Lung (tissue), 11 donors: ENCODE measurements at regions not wholly inside any gene's neighbourhood (a gene's known extent, or its start where the extent isn't known, plus 50 kb on each side); places are given as distances from the start of the nearest gene placed in this dataset.

Experiments used
- ATAC-seq: fragments of 200-7000 bp; cut with Tn5 transposase; one replicate; pipeline ENCODE4 v1.9.1; 2020; ENCODE audit warnings: moderate number of reproducible peaks; ENCODE audit not compliant: insufficient read depth, low FRiP score
- DNase-seq, 3 donors: peaks; one replicate each; pipeline ENCODE4 v3.0.0-alpha.2; 2013 to 2017
- H3K27ac ChIP-seq, 2 donors: one replicate each; pipeline ENCODE4 v1.5.1; 2013; ENCODE audit warnings: mild to moderate bottlenecking in 2 of 2, moderate library complexity in 2 of 2, control low read depth in 1 of 2, inconsistent platforms in 1 of 2, low read depth in 1 of 2, low read length in 1 of 2
- H3K27me3 ChIP-seq, 3 donors: one replicate each; pipeline ENCODE4 v1.5.1; 2013; ENCODE audit warnings: low read length in 2 of 3; ENCODE audit not compliant: control insufficient read depth in 3 of 3, insufficient read depth in 3 of 3
- H3K36me3 ChIP-seq, 4 donors: one replicate each; pipeline ENCODE4 v1.5.1; 2013; ENCODE audit warnings: low read length in 4 of 4, mild to moderate bottlenecking in 1 of 4, moderate library complexity in 1 of 4; ENCODE audit not compliant: control insufficient read depth in 4 of 4, insufficient read depth in 4 of 4
- H3K4me1 ChIP-seq, 5 donors: one replicate each; pipeline ENCODE4 v1.5.1; 2013; ENCODE audit warnings: low read length in 5 of 5, mild to moderate bottlenecking in 2 of 5, moderate library complexity in 1 of 5; ENCODE audit not compliant: control insufficient read depth in 5 of 5, insufficient read depth in 5 of 5
- H3K4me3 ChIP-seq: one replicate; pipeline ENCODE4 v1.5.1; 2013; ENCODE audit warnings: mild to moderate bottlenecking, control low read depth, moderate library complexity
- H3K9ac ChIP-seq, 2 donors: one replicate each; pipeline ENCODE4 v1.5.1; 2013; ENCODE audit warnings: low read length in 2 of 2, control low read depth in 1 of 2; ENCODE audit not compliant: insufficient read depth in 1 of 2
- H3K9me3 ChIP-seq, 4 donors: one replicate each; pipeline ENCODE4 v1.5.1; 2013; ENCODE audit warnings: low read length in 3 of 4, mild to moderate bottlenecking in 1 of 4, moderate library complexity in 1 of 4; ENCODE audit not compliant: control insufficient read depth in 4 of 4, insufficient read depth in 3 of 4
- CTCF ChIP-seq: IDR thresholded peaks from 2 replicates; pipeline ENCODE4 v1.5.1; 2012; ENCODE audit warnings: mild to moderate bottlenecking; ENCODE audit errors: control extremely low read depth, extremely low read depth
- WGBS, 2 donors: extraction: QIAGEN DNeasy Blood & Tissue Kit; methylation state at CpG; one replicate each; pipeline ENCODE4 v1.1.7; 2013; 5-methylcytosine and 5-hydroxymethylcytosine counted together
- donor health status: control.
- donor health status: control.
- donor health status: Bipolar disorder and iron deficiency.
- donor health status: healthy.
- donor health status: DM: yes; HTN: yes; CAD: no.

GRCh38 chr15:36334059-36334458, 245.4 kb upstream of the CDIN1 start:
- H3K4me3 ChIP-seq = no peak overlapping the region
- H3K9me3 ChIP-seq = no peaks in the 10 kb centered on the region
- no peaks in the 10 kb centered on the region for H3K4me1 ChIP-seq
- no peaks in the 10 kb centered on the region for H3K36me3 ChIP-seq
- WGBS, 2 donors = 24 to 40% methylated on average over 3 of the region's 3 CpGs
- ATAC-seq (no peak), DNase-seq (peak in 1 of 3 donors; percentile 51)
- H3K27ac ChIP-seq = no peak overlapping the region
- no peak overlapping the region for H3K9ac ChIP-seq
- no peaks in the 10 kb centered on the region for H3K27me3 ChIP-seq
- TF ChIP-seq CTCF = no peak

GRCh38 chr15:36335224-36335623, 244.2 kb upstream of the CDIN1 start:
- H3K9ac ChIP-seq = no peak overlapping the region
- DNase-seq (no peak), ATAC-seq (no peak)
- H3K9me3 ChIP-seq = no peaks in the 10 kb centered on the region
- H3K4me3 ChIP-seq = no peak overlapping the region
- WGBS, 2 donors = 86 to 90% methylated on average over 2 of the region's 2 CpGs
- H3K36me3 ChIP-seq = no peaks in the 10 kb centered on the region
- H3K4me1 ChIP-seq = no peaks in the 10 kb centered on the region
- no peak overlapping the region for H3K27ac ChIP-seq
- no peak for TF ChIP-seq CTCF
- H3K27me3 ChIP-seq = no peaks in the 10 kb centered on the region

- 93 to 100% methylated on average over 1 of the region's 1 CpG for WGBS, 2 donors
- no peak overlapping the region for H3K9ac ChIP-seq
Observed at GRCh38 chr15:36335659-36336058, 243.8 kb upstream of the CDIN1 start.

More at GRCh38 chr15:36335659-36336058, 243.8 kb upstream of the CDIN1 start:
- H3K4me1 ChIP-seq = no peaks in the 10 kb centered on the region
- DNase-seq (no peak), ATAC-seq (no peak)
- no peak overlapping the region for H3K27ac ChIP-seq
- no peaks in the 10 kb centered on the region for H3K27me3 ChIP-seq
- no peaks in the 10 kb centered on the region for H3K9me3 ChIP-seq
- no peak for TF ChIP-seq CTCF
- no peak overlapping the region for H3K4me3 ChIP-seq
- no peaks in the 10 kb centered on the region for H3K36me3 ChIP-seq
